ENCODE measurements at regions not wholly inside any gene's neighbourhood (a gene's known extent, or its start where the extent isn't known, plus 50 kb on each side); places are given as distances from the start of the nearest gene placed in this dataset.
"Not testable (repeated sequence)": the region's sequence is repeated elsewhere in the genome, so short reads cannot be mapped to it uniquely, and the experiment has no call there.

- Mint-ChIP-seq H3K4me1 (peaks cover 30% of the 10 kb centered on the region), H3K27ac (no peak overlapping the region), H3K9me3 (no peaks in the 10 kb centered on the region), H3K36me3 (ENCODE audit: low read depth) (no peaks in the 10 kb centered on the region), H3K4me3 (no peak overlapping the region), H3K27me3 (ENCODE audit: low read depth) (no peaks in the 10 kb centered on the region)
- no peak for TF ChIP-seq CTCF (IDR thresholded peaks at IDR 0.05; ENCODE audit: unreplicated experiment in 3 of 3)
Observed at GRCh38 chr3:187812496-187812895, 67.2 kb upstream of the BCL6 start.

- no peaks in the 10 kb centered on the region for H3K27me3 Mint-ChIP-seq (ENCODE audit: low read depth)
- no peak overlapping the region for H3K27ac Mint-ChIP-seq
- TF ChIP-seq CTCF (IDR thresholded peaks at IDR 0.05; ENCODE audit: unreplicated experiment in 3 of 3): no peak
- H3K4me1 Mint-ChIP-seq: peaks cover 29% of the 10 kb centered on the region
- H3K9me3 Mint-ChIP-seq: no peaks in the 10 kb centered on the region
- H3K4me3 Mint-ChIP-seq: no peak overlapping the region
- H3K36me3 Mint-ChIP-seq (ENCODE audit: low read depth): no peaks in the 10 kb centered on the region
Observed at GRCh38 chr3:187813198-187813597, 67.9 kb upstream of the BCL6 start.

- not testable (repeated sequence) for H3K36me3 Mint-ChIP-seq (ENCODE audit: low read depth); H3K27ac Mint-ChIP-seq; H3K27me3 Mint-ChIP-seq (ENCODE audit: low read depth); H3K4me3 Mint-ChIP-seq; H3K4me1 Mint-ChIP-seq; H3K9me3 Mint-ChIP-seq
Observed at GRCh38 chr3:187817766-187818165, 72.5 kb upstream of the BCL6 start.

GRCh38 chr3:187821616-187822317 is 76.5 kb upstream of the BCL6 start:
- no peaks in the 10 kb centered on the region for H3K27me3 Mint-ChIP-seq (ENCODE audit: low read depth)

GRCh38 chr3:187822402-187822801 is 77.1 kb upstream of the BCL6 start:
- no peaks in the 10 kb centered on the region for H3K36me3 Mint-ChIP-seq (ENCODE audit: low read depth)
- no peaks in the 10 kb centered on the region for H3K4me1 Mint-ChIP-seq

More at GRCh38 chr3:187821616-187822317, 76.5 kb upstream of the BCL6 start:
- no peak for TF ChIP-seq CTCF (IDR thresholded peaks at IDR 0.05; ENCODE audit: unreplicated experiment in 3 of 3)
- Mint-ChIP-seq H3K4me1 (no peaks in the 10 kb centered on the region), H3K36me3 (ENCODE audit: low read depth) (no peaks in the 10 kb centered on the region), H3K9me3 (no peaks in the 10 kb centered on the region), H3K27ac (no peak overlapping the region), H3K4me3 (no peak overlapping the region)

GRCh38 chr3:187823746-187824145 is 78.5 kb upstream of the BCL6 start:
- Mint-ChIP-seq H3K27ac (no peak overlapping the region), H3K4me1 (no peaks in the 10 kb centered on the region), H3K9me3 (no peaks in the 10 kb centered on the region), H3K36me3 (ENCODE audit: low read depth) (no peaks in the 10 kb centered on the region), H3K4me3 (no peak overlapping the region), H3K27me3 (ENCODE audit: low read depth) (no peaks in the 10 kb centered on the region)
- TF ChIP-seq CTCF (IDR thresholded peaks at IDR 0.05; ENCODE audit: unreplicated experiment in 3 of 3): no peak

More at GRCh38 chr3:187822402-187822801, 77.1 kb upstream of the BCL6 start:
- no peaks in the 10 kb centered on the region for H3K27me3 Mint-ChIP-seq (ENCODE audit: low read depth)
- H3K9me3 Mint-ChIP-seq: no peaks in the 10 kb centered on the region
- no peak overlapping the region for H3K27ac Mint-ChIP-seq
- H3K4me3 Mint-ChIP-seq: no peak overlapping the region
- no peak for TF ChIP-seq CTCF (IDR thresholded peaks at IDR 0.05; ENCODE audit: unreplicated experiment in 3 of 3)

All from nephron (organoid).